ENCODE measurements at regions not wholly inside any gene's neighbourhood (a gene's known extent, or its start where the extent isn't known, plus 50 kb on each side); places are given as distances from the start of the nearest gene placed in this dataset.
A peak's percentile ranks its signal among the peaks of the same experiment; 100 is the strongest.

DNA sequence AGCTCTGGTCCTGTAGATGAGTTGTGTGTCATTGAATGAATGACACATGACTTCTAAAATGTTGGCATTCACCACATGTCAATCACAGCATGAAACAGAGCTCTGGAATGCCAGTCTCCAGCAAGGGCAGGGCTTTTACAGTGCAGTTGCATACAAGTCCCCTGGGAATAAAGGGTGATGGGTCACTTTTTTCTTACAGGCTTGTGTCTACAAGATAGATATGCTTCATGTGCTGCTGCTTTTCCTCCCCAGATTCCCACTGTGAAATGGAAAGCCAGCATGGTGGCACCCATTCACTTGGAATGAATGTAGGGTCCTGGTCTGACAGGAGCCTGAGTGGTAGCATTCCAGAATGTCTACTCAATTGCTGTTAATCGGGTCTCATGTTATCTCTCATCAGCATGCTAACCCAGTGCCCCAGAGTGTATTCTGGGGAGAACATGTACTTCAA is 159.1 kb upstream of the KIT start:
- Histone ChIP-seq H3K4me3 (ENCODE audit: insufficient read depth, low read depth, low read length) (no peak overlapping the region), H3K18ac (ENCODE audit: low read depth, low read length) (no peak overlapping the region), H3K9ac (ENCODE audit: low read depth, low read length) (no peak overlapping the region), H3K36me3 (ENCODE audit: control insufficient read depth, insufficient read depth, low read length) (no peaks in the 10 kb centered on the region), H2AK5ac (ENCODE audit: low read depth, low read length) (no peak overlapping the region; the same call in 1 of the 2 replicates), H2BK5ac (ENCODE audit: low read depth, low read length, poor library complexity, severe bottlenecking) (no peak overlapping the region), H2AFZ (replicated peaks; ENCODE audit: low read length, poor library complexity) (no peak overlapping the region), H3K27ac (ENCODE audit: insufficient read depth, low read length) (no peak overlapping the region), H3K27me3 (ENCODE audit: control insufficient read depth, insufficient read depth, low read length) (no peaks in the 10 kb centered on the region), H2BK120ac (ENCODE audit: low read depth, low read length) (peak overlapping the region; percentile 30), H4K5ac (ENCODE audit: low read depth, low read length) (no peak overlapping the region; the same call in 1 of the 2 replicates), H3K56ac (ENCODE audit: extremely low read depth, insufficient read depth, low read length) (no peak overlapping the region), H2BK20ac (ENCODE audit: low read depth, low read length) (peak overlapping the region; percentile 58), H3K4me2 (ENCODE audit: low read depth, low read length) (no peak overlapping the region), H4K8ac (ENCODE audit: low read depth in 2 of 2, low read length in 2 of 2) (no peak overlapping the region), H3K4ac (ENCODE audit: low read depth, low read length) (peak overlapping the region; percentile 53), H3K14ac (replicated peaks; ENCODE audit: low read depth, low read length) (peak overlapping the region; percentile 23), H3K4me1 (ENCODE audit: control insufficient read depth, insufficient read depth, low read length) (peaks cover 12% of the 10 kb centered on the region; the same call in 1 of the 2 replicates), H3K9me1 (ENCODE audit: insufficient read depth, low read length) (peaks cover 7% of the 10 kb centered on the region; the same call in 1 of the 2 replicates), H3K9me3 (ENCODE audit: control insufficient read depth, insufficient read depth, low read length) (no peaks in the 10 kb centered on the region), H4K91ac (ENCODE audit: insufficient read depth, low read depth, low read length) (no peak overlapping the region; the same call in 1 of the 2 replicates), H3K23ac (ENCODE audit: low read depth, low read length) (no peak overlapping the region), H3K79me1 (ENCODE audit: low read depth in 1 of 2, low read length in 2 of 2) (no peaks in the 10 kb centered on the region), H2AK9ac (replicated peaks; ENCODE audit: low read depth, low read length, poor library complexity) (no peak overlapping the region), H2BK15ac (ENCODE audit: low read depth, low read length) (no peak overlapping the region), H4K20me1 (ENCODE audit: insufficient read depth, low read length) (no peaks in the 10 kb centered on the region)
- ATAC-seq (ENCODE audit: low read depth) (peak; percentile 21; the same call in 1 of the 2 replicates), DNase-seq (peak; percentile 31)
- no peak for TF ChIP-seq RCOR1 (IDR thresholded peaks at IDR 0.05; ENCODE audit: insufficient replicate concordance, low read length)
- TF ChIP-seq RAD21 (IDR thresholded peaks at IDR 0.05; ENCODE audit: low read length), result no peak
- no peak for TF ChIP-seq SMC3 (IDR thresholded peaks at IDR 0.05; ENCODE audit: low read depth, low read length)
- no peak for TF ChIP-seq MAZ (IDR thresholded peaks at IDR 0.05; ENCODE audit: borderline replicate concordance, low read depth, low read length)
- TF ChIP-seq, protein P1, sequence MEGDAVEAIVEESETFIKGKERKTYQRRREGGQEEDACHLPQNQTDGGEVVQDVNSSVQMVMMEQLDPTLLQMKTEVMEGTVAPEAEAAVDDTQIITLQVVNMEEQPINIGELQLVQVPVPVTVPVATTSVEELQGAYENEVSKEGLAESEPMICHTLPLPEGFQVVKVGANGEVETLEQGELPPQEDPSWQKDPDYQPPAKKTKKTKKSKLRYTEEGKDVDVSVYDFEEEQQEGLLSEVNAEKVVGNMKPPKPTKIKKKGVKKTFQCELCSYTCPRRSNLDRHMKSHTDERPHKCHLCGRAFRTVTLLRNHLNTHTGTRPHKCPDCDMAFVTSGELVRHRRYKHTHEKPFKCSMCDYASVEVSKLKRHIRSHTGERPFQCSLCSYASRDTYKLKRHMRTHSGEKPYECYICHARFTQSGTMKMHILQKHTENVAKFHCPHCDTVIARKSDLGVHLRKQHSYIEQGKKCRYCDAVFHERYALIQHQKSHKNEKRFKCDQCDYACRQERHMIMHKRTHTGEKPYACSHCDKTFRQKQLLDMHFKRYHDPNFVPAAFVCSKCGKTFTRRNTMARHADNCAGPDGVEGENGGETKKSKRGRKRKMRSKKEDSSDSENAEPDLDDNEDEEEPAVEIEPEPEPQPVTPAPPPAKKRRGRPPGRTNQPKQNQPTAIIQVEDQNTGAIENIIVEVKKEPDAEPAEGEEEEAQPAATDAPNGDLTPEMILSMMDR (conservative IDR thresholded peaks at IDR 0.05; ENCODE audit: low read depth, low read length), result no peak
- TF ChIP-seq MAFK (IDR thresholded peaks at IDR 0.05; ENCODE audit: low read depth, low read length), result no peak
- TF ChIP-seq MXI1 (IDR thresholded peaks at IDR 0.05; ENCODE audit: borderline replicate concordance, low read depth, low read length), result no peak
- no peak for TF ChIP-seq FOS (IDR thresholded peaks at IDR 0.05; ENCODE audit: low read depth, low read length)
- TF ChIP-seq, protein P2, sequence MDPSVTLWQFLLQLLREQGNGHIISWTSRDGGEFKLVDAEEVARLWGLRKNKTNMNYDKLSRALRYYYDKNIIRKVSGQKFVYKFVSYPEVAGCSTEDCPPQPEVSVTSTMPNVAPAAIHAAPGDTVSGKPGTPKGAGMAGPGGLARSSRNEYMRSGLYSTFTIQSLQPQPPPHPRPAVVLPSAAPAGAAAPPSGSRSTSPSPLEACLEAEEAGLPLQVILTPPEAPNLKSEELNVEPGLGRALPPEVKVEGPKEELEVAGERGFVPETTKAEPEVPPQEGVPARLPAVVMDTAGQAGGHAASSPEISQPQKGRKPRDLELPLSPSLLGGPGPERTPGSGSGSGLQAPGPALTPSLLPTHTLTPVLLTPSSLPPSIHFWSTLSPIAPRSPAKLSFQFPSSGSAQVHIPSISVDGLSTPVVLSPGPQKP (IDR thresholded peaks at IDR 0.05; ENCODE audit: borderline replicate concordance, low read depth, low read length), result no peak
- no peak for TF ChIP-seq NFE2L2 (IDR thresholded peaks at IDR 0.05; ENCODE audit: low read depth, low read length)
- no peak for TF ChIP-seq RFX5 (IDR thresholded peaks at IDR 0.05; ENCODE audit: low read depth, low read length)
- TF ChIP-seq POLR2A (IDR thresholded peaks at IDR 0.05; ENCODE audit: low read depth, low read length), result no peak
- in situ Hi-C loops (cut with MboI; ENCODE audit: low sequenced_read_pairs), result no loop called here
- no CpG with 5 or more reads among the region's 1 CpG for WGBS, 2 experiments (ENCODE audit: extremely low coverage in 2 of 2, insufficient read length in 1 of 2)
- ChIA-PET POLR2A (ENCODE audit: unreplicated experiment) (no interaction called here), CTCF (no interaction called here)
- dilution Hi-C loops (cut with HindIII; ENCODE audit: low sequenced_read_pairs, unreplicated experiment), result no loop called here
- intact Hi-C loops (cut with micrococcal nuclease), result no loop called here
- BruUV-seq (replicated peaks), result no TSS peak

All from IMR-90 (cell line).